HFF-Myc (cell line): ENCODE measurements at regions not wholly inside any gene's neighbourhood (a gene's known extent, or its start where the extent isn't known, plus 50 kb on each side); places are given as distances from the start of the nearest gene placed in this dataset.

Source experiments
- DNase-seq: peaks from one replicate; pipeline ENCODE4 v3.0.0-alpha.2; 2011; ENCODE audit warnings: low read depth; ENCODE audit errors: extremely low read depth
- H3K4me3 ChIP-seq: replicated peaks from 2 replicates; pipeline ENCODE4 v1.5.1; 2011; ENCODE audit warnings: low read depth, mild to moderate bottlenecking, control low read depth, low read length
- CTCF ChIP-seq: IDR thresholded peaks from 2 replicates; pipeline ENCODE4 v1.5.1; 2012; ENCODE audit warnings: mild to moderate bottlenecking, low read depth, low read length, control low read depth; ENCODE audit errors: missing control alignments

GRCh38 chr20:7332169-7332568 is 564.7 kb downstream of the BMP2 start:
- DNase-seq = no peak
- no peak for TF ChIP-seq CTCF
- no peak overlapping the region for H3K4me3 ChIP-seq

GRCh38 chr20:7333841-7334240 is 566.4 kb downstream of the BMP2 start:
- DNase-seq = no peak
- no peak overlapping the region for H3K4me3 ChIP-seq
- TF ChIP-seq CTCF = no peak

DNA sequence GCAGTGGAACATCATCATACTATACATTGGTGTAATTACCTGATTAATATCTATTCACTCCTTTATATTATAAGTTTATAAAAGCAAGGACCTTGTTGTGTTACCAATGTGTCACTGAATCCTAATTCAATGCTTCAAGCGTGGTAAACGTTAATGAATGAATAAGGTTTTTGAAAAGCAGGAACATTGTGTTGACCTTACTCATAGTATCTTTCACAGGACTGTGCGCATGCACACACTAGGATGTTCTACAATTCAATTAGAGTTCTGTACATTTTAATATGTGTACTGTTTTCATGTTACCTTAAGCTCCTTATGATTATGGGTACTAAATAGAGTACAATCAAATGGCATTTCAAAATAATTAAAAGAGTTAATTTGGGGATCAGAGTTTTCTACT is 578.5 kb downstream of the BMP2 start:
- no peak for TF ChIP-seq CTCF
- H3K4me3 ChIP-seq = no peak overlapping the region
- DNase-seq = no peak

GRCh38 chr20:7346562-7346961 is 579.1 kb downstream of the BMP2 start:
- no peak for TF ChIP-seq CTCF
- no peak overlapping the region for H3K4me3 ChIP-seq
- no peak for DNase-seq

GRCh38 chr20:7347409-7347808 is 579.9 kb downstream of the BMP2 start:
- DNase-seq = no peak
- no peak for TF ChIP-seq CTCF
- H3K4me3 ChIP-seq = no peak overlapping the region

GRCh38 chr20:7348253-7348652 is 580.8 kb downstream of the BMP2 start:
- DNase-seq = no peak
- TF ChIP-seq CTCF = no peak
- H3K4me3 ChIP-seq = no peak overlapping the region

DNA sequence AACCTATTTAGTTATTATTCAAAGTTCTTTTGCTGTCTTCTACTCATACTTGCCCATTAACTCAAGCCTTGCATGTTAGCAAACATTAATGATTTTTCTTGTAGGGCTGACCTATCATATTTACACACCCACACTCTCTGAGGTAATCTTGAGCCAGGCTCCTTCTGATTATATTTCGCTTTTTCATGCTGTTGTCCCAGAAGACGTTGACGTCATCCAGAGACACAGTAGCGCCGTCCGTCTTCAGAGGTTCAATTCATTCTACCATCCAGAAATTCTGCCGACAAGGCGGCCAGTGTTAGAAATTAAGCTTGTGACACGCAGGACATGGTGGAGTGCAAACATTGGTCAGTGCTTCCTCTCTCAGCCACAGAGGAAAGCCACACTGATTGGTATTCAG is 584.7 kb downstream of the BMP2 start:
- DNase-seq = no peak
- no peak overlapping the region for H3K4me3 ChIP-seq
- no peak for TF ChIP-seq CTCF
